GM21786 (cell line): ENCODE measurements at regions not wholly inside any gene's neighbourhood (a gene's known extent, or its start where the extent isn't known, plus 50 kb on each side); places are given as distances from the start of the nearest gene placed in this dataset.
"Not testable (repeated sequence)": the region's sequence is repeated elsewhere in the genome, so short reads cannot be mapped to it uniquely, and the experiment has no call there.

Source experiments
- ATAC-seq: cut with Tn5 transposase; IDR thresholded peaks from one replicate; pipeline ENCODE4 v1.9.1; 2021; ENCODE audit not compliant: unreplicated experiment

DNA sequence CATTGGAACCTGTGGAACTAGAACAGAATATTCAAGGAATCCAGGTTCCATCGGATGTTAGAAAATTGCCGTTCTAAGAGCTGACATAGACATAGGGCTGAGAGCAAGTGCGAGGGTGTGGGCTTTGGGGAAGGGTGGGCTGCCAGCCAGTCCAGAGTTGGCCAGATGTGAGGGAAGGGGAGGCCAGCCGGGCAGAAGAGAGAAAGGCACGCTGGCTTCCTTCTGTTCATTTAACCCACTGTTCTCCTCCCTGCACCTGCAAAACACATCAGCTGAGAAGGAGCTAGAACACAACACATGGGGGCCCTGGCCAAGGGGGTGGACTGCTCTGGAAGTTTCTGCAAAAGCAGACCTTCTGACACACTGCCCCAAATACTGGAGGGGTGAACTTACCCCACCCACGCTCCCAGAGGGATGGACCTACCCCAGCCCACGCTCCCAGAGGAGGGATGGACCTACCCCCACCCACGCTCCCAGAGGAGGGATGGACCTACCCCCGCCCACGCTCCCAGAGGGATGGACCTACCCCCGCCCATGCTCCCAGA, 98.0 kb downstream of the SHANK2 start:
- no peak for ATAC-seq

DNA sequence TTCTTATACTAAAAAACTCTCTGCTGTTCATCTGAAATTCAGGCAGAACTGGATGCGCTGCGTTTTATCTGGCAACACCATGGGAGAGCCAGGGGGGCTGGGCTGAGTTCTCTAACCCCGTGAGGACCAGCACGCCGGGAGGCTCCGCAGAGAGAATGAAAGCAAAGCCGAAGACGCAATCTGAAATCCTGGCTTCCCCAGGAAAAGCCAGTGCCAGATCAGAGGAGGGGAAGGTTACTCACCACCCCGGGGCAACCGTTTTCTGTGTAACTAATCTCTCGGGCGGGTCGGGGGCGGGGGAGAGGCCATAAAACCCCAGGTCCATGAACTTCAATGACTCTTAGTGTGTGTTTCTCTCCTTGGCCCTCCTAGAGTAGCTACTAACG, 99.4 kb downstream of the SHANK2 start:
- ATAC-seq, result no peak

DNA sequence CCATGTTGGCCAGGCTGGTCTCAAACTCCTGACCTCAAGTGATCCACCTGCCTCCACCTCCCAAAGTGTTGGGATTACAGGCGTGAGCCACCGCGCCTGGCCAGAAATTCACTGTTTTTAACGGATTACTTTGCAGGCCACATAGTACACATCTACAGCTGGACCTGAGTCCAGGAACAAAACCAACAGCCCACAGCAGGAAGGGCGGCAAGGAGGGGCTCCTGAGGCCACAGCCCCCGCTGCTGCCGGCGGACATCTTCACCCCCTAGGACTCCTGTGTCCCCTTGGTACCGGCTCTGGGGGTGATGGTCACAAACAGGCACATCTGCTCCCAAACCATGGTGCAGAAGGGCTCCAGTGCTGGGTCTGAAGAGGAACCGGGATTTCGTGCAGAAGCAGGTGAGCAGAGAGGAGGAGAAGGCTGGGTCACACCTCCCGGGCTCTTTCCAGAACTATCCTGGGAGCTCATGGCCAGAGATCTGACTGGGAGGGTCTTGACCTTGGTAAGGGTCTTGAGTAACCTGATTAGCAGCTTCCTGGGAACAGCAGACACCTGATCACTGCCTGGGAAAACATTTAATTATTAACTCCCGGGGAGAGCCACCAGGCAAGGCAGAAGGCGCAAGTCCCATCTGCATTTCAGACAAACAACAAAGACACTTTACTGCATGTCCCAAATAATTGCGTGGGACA, 99.9 kb downstream of the SHANK2 start:
- not testable (repeated sequence) for ATAC-seq

DNA sequence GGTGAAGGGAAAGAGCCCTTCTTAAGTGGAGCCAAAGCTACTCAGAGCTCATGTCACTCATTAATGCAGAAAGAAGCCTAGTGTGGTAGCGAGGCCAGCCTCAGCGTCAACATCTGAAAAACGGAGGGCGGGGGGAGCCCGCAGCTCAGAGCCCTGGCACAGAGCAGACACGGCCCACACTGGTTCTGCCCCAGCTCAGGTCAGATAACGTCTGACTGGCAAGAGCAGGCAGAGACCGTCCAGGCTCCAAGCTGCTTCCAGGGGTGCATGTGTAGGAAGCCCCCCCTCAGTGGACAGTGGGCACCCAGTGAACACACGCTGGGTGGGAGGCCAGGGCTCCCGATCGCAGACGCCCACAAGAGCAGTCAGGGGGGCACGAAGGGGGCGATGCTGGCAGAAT, 100.8 kb downstream of the SHANK2 start:
- no peak for ATAC-seq

DNA sequence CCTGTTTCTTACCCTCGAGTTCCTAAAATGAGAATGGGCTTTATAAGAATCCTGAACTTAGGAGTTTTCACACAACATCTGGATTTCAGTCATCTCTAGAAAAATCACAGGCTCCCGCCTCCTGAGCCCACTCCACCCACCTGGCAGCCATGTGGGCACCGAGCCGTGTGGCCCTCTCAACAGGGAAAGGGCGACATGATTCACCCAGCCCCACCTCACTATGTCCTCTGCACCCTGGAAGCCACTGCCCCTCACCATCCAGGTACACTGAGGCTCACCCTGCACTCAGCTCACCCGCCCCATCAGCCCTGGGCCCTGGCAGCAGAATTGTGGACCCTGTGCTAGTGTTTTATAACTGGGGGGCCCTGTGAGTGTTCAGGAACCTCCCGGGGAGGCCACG, 101.5 kb downstream of the SHANK2 start:
- ATAC-seq, result no peak

DNA sequence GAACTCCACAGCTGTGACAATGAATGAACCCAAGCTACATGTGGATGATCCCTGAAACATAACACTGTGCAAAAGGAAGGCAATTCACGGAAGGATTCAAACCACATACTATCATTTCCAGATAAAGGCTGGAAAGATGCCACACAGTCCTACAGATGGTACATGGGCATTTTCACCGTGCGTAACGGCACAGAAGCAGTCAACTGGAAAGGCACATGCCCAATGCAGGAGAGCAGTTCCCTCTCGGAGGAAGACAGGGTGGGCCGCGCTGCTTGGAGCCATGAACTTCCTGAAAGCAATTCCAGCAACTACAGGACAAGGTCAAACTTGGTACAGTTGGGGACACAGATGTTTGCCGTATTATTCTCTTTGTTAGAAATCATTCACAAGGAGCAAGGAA, 103.7 kb downstream of the SHANK2 start:
- ATAC-seq, result no peak

DNA sequence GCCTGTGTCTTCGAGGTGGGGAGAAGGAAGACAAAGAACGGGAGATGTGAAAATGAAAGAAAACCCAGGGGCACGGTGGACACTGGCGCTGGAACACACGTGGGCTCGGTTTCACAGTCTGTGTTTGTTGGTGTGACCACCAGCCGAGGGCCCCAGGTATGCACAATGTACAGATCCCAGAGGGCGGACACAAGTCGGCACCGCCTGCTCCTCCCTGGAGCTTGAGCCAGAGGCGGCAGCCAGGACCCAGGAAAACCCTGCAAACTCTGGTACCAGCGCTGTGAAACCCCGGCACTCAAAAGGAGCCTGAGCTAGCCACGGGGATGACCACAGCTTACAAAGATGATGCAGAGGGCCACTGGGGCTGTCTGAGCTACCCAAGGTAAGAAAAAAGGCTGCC, 105.0 kb downstream of the SHANK2 start:
- ATAC-seq, result no peak

DNA sequence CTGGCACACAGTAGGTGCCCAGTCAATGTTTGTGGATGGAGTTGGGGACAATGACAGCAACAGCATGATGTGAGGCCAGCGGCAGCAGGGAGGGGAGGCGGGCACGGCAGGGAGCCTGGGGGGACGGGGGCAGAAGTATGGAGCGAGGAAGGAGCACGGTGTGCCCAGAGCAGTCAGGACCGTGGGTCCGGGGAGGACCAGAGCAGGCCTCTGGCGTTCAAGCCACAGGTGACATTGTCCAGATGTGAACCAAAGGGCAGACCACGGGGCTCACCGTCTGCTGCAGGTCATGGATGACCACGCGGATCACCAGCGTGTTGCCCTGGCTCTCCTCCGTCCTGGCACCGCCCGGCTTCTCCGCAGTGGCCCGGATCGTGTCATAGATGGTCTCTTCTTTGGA, 105.5 kb downstream of the SHANK2 start:
- no peak for ATAC-seq

DNA sequence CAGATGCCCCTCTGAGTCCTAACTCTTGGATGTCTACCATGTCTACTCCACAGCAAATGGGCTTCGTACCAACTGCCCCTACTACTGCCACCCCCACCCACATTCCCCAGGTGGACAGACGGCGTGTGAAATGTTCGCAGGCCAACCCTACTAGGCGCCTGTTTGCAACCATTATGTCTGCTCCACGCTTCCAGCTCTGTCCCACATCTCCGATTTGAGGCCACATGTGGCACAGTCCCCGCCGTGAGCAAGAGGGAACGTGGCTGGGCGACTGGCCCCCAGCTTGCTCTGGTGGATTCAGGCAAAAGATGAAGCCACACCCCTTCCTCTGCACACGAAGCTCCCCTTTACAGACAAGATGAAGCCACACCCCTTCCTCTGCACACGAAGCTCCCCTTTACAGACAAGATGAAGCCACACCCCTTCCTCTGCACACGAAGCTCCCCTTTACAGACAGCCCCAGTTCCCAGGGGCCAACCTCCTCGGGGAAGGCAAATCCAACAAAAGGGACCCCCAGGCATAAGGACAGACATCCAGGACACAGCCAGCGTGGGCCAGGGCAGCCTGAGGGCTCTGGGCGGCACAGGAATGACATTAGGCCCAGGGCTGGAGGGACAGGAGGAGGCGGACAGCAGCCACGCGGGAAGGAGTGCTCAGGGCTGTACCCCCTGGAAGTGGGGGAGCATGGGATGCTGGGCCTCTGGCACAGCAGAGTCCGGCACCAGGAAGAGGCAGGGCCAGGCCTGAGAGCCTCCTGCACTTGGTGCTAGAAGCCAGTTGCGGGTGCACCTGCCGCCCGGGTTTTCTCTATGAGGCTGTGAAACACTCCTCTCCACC, 106.2 kb downstream of the SHANK2 start:
- no peak for ATAC-seq

DNA sequence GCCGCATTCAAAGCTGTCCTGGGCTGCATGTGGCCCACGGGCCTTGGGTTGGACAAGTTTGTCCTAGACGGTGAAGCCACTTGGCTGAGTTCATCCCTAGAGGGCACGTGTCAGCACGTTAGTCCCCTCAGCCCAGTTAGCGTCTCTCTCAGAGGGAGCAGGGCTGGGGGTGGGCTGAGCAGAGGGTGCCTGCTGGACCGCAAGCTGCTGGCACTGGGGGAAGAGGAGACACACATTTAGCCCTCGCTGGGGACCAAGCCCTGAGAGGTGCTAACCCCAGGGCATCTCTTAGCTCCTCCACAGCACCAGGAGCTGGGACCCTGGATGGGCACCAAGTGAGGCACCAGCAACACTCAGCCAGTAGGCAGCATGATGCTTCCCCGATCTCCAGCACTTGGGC, 107.0 kb downstream of the SHANK2 start:
- ATAC-seq, result no peak

DNA sequence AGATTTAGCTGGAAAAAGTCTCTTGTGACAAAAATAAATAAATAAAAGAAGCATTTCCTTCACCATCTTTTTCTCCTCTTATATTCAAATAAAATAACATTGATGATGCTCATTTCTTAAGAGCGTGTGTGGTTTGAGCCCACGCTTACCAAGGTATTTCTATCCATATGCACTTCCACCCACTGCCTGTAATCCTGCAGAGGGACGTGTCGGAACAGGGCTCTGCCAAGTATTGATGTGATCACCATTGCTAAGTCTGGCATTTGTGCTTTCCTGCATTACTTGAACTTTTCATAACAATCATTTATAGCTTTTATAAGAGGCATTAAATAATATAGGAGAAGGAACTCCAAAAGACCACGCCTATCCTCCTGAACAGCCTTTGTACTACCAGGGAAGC, 107.6 kb downstream of the SHANK2 start:
- ATAC-seq, result no peak

DNA sequence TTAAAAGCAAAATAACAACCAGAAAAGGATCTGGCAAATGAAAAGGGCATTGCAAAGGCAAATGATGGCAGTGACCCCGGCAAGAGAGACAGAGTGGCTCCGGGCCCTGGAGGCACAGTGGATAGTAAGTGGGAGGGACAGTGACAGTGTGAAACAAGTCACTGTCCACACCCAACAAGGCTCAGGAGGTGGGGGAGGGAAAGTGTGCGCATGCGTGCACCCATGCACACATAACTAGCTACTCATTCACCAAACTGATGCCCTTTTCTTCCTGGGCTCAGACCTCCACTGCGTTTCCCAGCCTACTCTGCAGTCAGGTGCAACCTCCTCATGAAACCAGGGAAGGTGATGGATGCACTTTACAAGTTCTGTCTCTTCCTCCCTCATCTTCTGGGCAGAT, 108.4 kb downstream of the SHANK2 start:
- no peak for ATAC-seq

DNA sequence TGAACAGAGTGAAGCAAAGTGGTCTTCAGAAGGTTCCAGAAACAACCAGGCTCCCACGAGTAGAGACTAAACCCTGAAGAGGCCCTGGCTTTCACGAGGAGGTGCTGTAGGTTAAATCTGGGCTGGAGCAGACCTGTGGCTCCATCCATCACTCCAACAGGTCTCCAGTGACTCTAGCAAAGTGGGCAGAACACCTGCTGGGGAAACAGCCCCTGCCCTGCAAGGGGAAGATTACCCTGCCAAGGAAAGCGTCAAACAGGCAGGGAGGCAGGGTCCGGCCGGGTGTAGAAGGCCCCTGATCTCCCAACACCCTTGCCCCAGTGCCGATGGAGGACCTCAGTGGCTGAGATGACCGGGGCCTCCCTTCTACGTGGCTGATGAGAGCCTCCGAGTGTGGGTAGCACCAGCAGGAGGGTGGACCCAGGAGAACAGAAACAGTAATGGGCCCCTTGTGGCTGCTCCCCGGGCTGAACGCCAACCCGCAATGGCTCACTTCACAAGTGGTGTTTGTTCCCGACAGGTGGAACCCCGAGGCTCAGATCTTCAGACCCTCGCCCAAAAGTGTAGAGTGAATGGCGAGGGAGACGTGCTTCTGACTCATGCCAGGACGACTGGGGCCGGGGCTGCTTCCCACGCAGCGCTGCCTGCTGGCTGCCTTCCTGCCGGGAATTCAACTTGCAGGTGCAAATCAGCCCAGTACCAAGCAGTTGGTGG, 112.0 kb downstream of the SHANK2 start:
- no peak for ATAC-seq

DNA sequence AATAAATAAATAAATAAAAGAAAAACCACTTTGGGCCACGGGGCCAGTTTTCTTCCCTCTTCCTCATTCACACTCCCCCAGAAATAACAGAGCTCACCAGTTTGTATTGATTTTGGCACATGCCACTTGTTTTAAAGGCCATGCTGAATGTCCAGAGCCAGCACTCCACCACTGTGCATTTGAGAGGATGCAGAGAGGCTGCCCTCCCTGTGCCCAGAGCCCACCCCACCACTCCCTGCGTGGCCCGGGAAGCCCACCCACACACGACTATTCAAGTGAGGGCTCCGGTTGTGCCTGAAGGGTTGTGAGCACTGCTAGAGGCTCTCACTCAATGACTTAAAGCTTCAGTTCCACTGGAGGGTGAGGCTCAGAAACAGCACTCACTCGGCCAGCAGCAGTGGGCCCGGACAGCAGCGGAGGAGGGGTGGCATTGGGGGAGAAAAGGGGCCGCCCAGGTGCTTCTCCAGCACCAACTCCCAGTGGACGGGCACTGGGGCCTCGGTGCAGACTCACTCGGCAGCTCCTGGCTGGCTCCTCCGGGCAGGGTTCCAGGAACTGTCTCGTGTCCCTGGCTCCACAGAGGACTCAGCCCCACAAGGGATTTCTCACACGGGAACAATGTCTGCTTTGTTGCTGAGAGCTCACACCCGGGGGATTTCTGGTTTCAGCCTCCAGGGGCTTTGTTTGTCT, 112.7 kb downstream of the SHANK2 start:
- no peak for ATAC-seq

DNA sequence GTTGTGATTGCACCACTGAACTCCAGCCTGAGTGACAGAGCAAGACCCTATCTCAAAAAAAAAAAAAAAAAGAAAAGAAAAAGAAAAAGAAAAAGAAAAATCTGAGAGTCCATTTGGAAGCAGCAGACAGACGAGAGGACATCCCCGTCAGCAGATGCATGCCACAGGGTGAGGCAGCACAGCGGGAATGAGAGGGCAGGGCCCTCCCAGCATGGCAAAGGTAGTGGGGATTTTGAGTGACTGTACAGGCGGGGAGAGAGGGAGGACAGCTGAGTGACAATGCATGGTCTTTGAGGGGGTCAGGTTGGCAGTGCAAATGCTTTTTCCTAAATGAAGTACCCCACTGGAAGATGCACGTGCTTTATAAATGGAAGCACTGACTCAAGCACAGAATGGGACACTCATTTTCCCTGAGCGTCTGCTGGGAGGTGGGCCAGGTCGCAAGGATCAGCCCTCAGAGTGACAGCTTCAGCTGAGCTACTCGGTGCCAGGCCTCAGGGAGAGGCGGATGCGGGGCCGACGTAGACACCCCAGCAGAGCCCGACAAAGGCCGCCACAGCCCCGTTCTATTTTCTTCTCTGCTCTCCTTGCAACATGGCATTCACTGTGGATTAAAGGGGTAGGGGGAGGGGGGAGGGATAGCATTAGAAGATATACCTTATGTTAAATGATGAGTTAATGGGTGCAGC, 113.5 kb downstream of the SHANK2 start:
- ATAC-seq, result no peak

DNA sequence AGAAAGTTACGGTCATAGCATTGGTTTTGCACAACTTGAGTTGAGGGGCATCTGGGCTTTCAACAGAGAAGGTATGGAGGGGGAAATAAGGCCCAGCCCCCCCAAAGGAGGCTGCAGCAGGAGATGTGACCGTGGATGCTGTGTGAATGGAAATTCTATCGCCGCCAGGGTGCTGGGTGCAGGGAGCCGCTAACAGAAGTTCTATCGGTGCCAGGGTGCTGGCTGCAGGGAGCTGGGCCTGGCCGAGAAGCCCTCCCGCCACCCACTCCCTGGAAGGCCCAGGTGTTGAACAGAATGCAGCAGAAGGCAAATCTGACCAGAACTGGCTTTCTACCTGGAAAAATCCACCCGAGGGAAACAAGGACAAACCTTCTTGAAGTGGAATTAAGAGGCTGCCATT, 115.0 kb downstream of the SHANK2 start:
- no peak for ATAC-seq

DNA sequence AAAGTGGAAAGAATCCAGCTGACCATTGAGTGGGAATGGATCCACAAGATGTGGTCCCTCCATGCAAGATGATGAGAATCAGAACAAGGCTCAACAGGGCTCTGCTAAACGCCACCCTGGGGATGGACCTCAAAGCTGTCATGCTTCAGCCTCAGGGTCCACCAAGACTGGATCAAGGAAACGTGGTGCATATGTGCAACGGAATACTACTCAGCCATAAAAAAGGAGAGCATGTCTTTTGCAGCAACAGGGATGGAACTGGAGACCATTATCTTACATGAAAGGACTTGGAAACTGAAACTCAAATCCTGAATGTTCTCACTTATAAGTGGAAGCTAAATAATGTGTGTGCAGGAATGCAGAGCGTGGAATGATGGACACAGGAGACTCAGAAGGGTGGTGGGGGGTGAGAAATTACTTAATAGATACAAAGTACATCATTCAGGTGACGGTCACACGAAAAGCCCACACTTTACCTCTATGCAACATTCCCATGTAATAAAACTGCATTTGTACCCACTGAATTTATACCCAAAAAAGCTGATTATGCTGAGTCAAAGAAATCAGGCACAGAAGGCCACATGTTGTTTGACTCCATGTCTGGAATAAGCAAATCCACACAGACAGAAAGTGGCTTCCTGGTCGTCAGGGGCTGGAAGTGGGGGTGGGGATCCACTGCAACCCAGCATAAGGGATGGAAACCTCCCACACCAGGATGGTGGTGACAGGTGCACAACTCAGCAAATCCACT, 116.1 kb downstream of the SHANK2 start:
- ATAC-seq, result no peak

DNA sequence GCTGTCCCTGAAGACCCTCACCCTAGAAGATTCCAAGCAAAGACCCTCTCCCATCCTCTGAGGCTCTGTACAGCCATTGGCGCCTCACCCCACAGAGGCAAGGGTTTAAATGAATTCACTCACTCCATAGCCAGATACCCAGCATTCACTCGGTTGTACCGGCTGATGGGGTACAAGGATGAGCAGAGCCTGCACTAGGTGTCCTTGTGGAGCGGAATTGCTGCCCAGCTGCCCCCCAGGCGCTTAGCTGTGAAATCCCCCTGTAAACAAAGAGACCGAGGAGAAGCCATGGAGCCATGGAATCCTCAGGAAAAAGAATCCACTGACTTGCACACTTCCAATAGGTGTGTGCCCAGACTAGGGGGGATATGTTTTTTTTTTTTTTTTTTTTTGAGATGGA, 117.3 kb downstream of the SHANK2 start:
- ATAC-seq, result no peak

DNA sequence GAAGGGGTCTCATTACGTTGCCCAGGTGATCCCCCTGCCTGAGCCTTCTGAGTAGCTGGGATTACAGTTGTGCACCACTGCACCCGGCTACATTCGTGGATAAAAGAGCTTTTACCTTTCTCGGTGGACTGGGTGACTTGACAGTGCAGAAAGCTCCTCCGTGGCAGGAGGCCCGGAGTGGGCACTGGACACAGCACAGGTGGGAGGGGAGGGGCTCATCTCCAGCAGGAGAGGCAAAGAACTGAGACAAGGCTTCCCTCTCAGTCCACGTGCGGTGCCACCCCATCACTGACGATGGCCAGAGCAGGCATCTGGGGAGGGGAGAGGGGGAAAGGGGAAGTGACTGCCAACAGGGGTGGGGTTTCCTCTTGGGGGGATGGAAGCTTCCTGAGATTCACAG, 118.4 kb downstream of the SHANK2 start:
- no peak for ATAC-seq

DNA sequence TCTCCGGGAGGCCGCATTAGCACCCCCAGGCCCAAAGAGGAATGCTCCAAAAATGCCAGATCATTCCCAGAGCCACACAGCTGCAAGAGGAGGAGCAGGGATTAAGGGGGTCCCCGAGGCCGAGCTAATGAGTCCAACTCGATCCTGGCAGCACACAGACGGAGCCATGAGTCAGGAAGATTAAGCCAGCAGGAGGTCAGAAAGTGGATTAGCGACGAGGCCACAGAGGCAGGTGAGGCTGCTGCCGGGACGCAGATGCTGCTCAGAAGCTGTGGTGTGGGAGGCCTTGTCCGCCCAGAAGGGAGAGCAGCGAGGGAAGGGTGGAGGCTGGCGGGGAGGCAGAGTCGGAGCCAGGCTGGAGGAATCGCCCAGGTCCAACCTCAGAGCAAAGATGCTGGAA, 120.5 kb downstream of the SHANK2 start:
- no peak for ATAC-seq
